Kidney (tissue), 13 donors: ENCODE measurements at regions not wholly inside any gene's neighbourhood (a gene's known extent, or its start where the extent isn't known, plus 50 kb on each side); places are given as distances from the start of the nearest gene placed in this dataset.

Experiments
- DNase-seq, 5 donors: peaks; one replicate each; pipeline ENCODE4 v3.0.0-alpha.2; 2013 to 2020
- FAIRE-seq: peaks from 2 replicates; lab custom pipeline; 2012; peaks lifted over from hg19 to GRCh38; lab: Jason Lieb, UNC
- H3K27ac ChIP-seq, 2 donors: one replicate each; pipeline ENCODE4 v1.7.0; 2013; ENCODE audit warnings: low read depth in 2 of 2, low read length in 2 of 2, inconsistent platforms in 1 of 2
- H3K27me3 ChIP-seq: one replicate; pipeline ENCODE4 v1.7.1; 2013; ENCODE audit warnings: low read length, inconsistent platforms; ENCODE audit not compliant: control insufficient read depth, insufficient read depth
- H3K36me3 ChIP-seq, 3 donors: one replicate each; pipeline versions ENCODE4 v1.7.0 to v1.7.1; 2013; ENCODE audit warnings: low read length in 3 of 3, control low read depth in 1 of 3, inconsistent platforms in 1 of 3; ENCODE audit not compliant: insufficient read depth in 3 of 3, control insufficient read depth in 2 of 3
- H3K4me1 ChIP-seq, 3 donors: one replicate each; pipeline versions ENCODE4 v1.7.0 to v1.7.1; 2013; ENCODE audit warnings: low read length in 3 of 3, inconsistent platforms in 1 of 3, low read depth in 1 of 3; ENCODE audit not compliant: control insufficient read depth in 2 of 3, insufficient read depth in 2 of 3
- H3K4me3 ChIP-seq, 3 donors: one replicate each; pipeline versions ENCODE4 v1.7.0 to v1.8.1; 2013; ENCODE audit warnings: low read length in 3 of 3, control low read depth in 1 of 3, inconsistent platforms in 1 of 3
- H3K9ac ChIP-seq, 3 donors: one replicate each; pipeline versions ENCODE4 v1.7.0 to v1.7.1; 2013; ENCODE audit warnings: low read length in 3 of 3, control low read depth in 1 of 3, inconsistent platforms in 1 of 3
- H3K9me3 ChIP-seq, 3 donors: one replicate each; pipeline versions ENCODE4 v1.7.0 to v1.7.1; 2013; ENCODE audit warnings: low read length in 3 of 3, control low read depth in 1 of 3, inconsistent platforms in 1 of 3; ENCODE audit not compliant: control insufficient read depth in 2 of 3, insufficient read depth in 1 of 3
- CTCF ChIP-seq: IDR thresholded peaks from 3 replicates; pipeline ENCODE4 v1.5.1; 2012; ENCODE audit warnings: mild to moderate bottlenecking, moderate library complexity, borderline replicate concordance; ENCODE audit not compliant: insufficient read depth; ENCODE audit errors: extremely low read depth
- intact Hi-C: fragments of 100-400 bp; cut with DNase I; formaldehyde crosslinking; loops from one replicate; pipeline ENCODE4 v1.11.1; 2022
- donor health status: control.
- donor health status: control.
- donor health status: control.
- donor health status: control.
- donor health status: control.
- donor health status: DM: yes; HTN: yes; CAD: no.
- donor health status: Normal renal cell carcinoma (clear cell type).

DNA sequence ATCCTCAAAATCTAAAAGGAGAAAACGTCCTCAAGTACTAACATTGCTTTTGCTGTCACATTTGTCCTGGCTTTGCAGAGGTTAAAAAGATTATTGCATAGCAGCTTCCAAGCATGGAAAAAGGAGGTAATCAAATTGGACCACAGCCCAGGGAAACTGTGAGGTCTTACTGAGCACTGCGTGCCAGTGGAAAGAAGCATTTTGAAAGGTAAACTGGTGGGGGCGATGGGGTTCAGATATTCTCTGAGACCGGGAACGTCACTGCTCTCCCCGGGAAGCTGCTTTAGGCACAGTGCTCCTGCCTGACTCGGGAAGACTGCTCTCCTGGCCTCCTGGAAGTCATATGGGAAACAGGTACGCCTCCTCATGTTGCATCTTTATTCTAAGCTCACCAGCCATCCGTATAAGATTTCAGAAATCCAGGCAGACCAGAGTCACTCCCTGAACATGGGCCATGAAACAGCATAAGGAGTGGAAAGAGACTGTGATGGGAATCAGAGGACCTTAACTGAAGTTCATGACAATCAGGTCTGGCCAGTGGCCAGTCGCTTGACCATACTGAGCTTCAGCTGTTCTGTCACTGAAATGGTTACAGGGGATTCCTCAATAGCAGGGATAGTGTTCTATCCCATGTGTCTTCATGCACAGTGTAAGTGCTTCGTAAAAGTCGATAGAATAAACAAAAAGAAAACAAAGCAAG, 284.1 kb downstream of the TRIB2 start:
- no peaks in the 10 kb centered on the region for H3K36me3 ChIP-seq
- intact Hi-C loops: loop anchor here (10.0 kb wide), 1 partner anchor 66 kb away; no protein-coding TSS in a partner anchor
- H3K27ac ChIP-seq: no peak overlapping the region
- H3K4me1 ChIP-seq: no peaks in the 10 kb centered on the region
- DNase-seq: peak in 1 of 5 donors; percentile 51
- no peak for FAIRE-seq
- H3K4me3 ChIP-seq: peak overlapping the region in 1 of 3 donors; percentile 1
- H3K9ac ChIP-seq: no peak overlapping the region
- TF ChIP-seq CTCF: no peak
- no peaks in the 10 kb centered on the region for H3K9me3 ChIP-seq
- no peaks in the 10 kb centered on the region for H3K27me3 ChIP-seq

DNA sequence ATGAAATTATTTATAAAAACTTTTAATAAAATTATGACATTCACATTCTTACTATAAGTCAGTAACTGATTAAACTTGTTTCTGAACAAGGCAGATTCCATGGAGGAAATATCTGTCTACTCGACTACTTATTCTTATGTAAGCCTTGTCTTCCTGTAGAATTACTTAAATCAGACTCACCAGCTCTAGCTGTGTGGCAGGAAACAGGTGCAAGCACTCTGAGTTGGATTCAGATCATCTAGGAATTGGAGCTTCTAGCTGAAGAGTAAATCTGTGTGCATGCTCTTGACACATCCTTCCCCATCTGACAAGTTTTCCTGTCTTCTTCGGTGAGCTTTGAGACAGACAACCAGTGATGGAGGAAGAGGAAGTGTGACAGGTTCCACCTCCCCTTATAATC, 284.7 kb downstream of the TRIB2 start:
- DNase-seq (peak in 1 of 5 donors; percentile 16), FAIRE-seq (no peak)
- intact Hi-C loops: loop anchor here (10.0 kb wide), 1 partner anchor 67 kb away; no protein-coding TSS in a partner anchor
- Histone ChIP-seq H3K4me3 (no peak overlapping the region), H3K27ac (no peak overlapping the region), H3K9ac (no peak overlapping the region), H3K9me3 (no peaks in the 10 kb centered on the region), H3K36me3 (no peaks in the 10 kb centered on the region), H3K27me3 (no peaks in the 10 kb centered on the region), H3K4me1 (no peaks in the 10 kb centered on the region)
- no peak for TF ChIP-seq CTCF

DNA sequence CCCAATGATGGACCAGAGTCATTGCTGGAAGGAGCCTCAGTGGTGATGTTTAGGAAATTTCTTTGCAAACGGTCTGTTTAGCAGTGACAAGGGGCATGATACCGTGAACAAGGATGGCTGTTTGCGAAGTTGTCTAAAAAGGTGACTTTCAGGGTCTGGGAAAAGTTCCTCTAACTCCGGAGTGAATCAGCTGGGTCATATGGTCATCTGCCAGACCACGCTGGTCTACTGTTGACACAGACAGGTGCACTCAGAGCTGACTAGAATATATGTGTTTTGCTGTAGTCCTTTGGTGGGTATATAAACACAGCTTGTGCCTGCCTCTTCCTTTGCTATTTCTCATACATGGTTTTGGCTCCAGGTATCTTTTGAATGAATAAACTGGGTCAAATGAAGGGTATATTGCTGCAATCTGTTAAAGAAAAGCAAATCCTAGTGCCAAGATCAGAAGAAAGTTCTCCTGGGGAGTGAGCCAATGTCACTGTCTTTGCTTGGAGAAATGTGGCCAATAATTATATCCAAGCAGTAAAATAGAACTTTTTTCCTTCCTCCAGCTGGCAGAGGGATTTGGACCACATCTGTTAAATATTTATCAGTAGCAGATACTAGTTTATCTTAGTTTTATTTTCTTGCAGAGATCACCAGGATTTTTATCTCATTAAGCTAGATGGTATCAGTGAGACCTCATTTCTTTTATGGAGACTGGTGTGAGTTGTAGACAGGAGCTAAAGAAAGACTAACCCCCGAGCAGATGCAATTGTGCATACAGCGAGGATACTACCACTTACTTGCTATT, 286.0 kb downstream of the TRIB2 start:
- no peak for DNase-seq
- FAIRE-seq: no peak
- Histone ChIP-seq H3K9ac (no peak overlapping the region), H3K4me3 (no peak overlapping the region), H3K27ac (no peak overlapping the region), H3K9me3 (no peaks in the 10 kb centered on the region), H3K4me1 (peaks cover 0 to 4% (median 4%) of the 10 kb centered on the region in 3 donors), H3K36me3 (no peaks in the 10 kb centered on the region), H3K27me3 (no peaks in the 10 kb centered on the region)
- no peak for TF ChIP-seq CTCF
- intact Hi-C loops: loop anchor here (10.0 kb wide), 1 partner anchor 68 kb away; no protein-coding TSS in a partner anchor
